ENCODE measurements at regions not wholly inside any gene's neighbourhood (a gene's known extent, or its start where the extent isn't known, plus 50 kb on each side); places are given as distances from the start of the nearest gene placed in this dataset.
A peak's percentile ranks its signal among the peaks of the same experiment; 100 is the strongest.

DNA sequence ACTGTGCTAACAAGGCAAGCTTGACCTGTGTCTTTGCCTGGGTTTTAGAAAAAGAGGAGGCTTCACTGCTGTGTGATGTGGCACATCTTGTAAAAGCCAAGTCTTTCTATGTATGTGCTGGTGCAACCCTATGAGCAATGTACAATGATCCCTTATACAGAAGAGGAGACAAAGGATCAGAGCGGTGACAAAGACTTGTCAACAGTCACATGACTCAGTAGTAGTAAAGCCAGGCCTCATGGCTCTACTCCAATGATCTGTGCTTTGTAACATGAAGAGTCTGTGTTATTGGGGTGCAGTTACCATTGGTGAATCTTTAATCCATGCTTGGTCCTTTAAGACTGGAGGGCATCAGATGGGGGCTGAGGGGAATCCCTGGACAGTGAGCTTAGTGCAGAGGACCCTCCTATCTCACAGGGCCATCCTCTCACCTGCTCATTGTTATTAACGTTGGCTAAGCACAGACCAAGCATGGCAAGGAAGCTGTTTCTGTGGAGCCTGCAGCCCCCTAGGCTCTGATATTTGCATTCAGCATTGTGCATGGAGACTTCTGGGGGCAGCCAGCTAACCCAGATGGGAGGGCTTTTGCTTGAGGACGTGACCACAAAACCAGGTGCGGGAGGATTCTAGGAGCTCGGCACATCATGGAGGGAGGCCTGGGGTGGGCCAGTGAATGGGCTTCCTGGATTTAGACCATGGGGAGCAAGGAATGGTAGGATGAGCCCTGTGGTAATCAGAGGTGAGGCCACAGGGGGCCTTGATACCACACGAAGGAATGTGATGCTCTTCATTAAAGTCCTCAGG lies 308.8 kb upstream of the ZNF32 start:
- no peak for DNase-seq (ENCODE audit: low read depth)

DNA sequence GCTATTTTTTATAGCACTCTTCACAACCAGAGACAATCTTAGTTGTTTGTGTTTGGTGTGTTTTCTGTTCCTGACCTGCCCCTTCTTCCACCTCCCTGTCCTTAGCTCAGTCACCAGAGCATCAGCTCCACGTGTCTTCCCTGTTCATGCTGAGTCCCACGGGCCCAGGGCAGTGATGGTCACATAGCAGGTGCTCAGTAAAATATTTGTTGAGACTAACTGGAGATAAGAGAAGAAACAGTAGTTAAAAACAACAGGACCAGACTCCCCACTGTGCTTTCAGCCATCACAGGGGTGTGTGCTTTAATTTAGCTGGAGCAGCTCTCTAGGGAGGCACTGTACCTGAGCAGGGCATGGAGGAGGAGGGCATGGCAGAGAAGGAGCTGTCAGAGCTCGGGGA lies 307.3 kb upstream of the ZNF32 start:
- DNase-seq (ENCODE audit: low read depth) = no peak

DNA sequence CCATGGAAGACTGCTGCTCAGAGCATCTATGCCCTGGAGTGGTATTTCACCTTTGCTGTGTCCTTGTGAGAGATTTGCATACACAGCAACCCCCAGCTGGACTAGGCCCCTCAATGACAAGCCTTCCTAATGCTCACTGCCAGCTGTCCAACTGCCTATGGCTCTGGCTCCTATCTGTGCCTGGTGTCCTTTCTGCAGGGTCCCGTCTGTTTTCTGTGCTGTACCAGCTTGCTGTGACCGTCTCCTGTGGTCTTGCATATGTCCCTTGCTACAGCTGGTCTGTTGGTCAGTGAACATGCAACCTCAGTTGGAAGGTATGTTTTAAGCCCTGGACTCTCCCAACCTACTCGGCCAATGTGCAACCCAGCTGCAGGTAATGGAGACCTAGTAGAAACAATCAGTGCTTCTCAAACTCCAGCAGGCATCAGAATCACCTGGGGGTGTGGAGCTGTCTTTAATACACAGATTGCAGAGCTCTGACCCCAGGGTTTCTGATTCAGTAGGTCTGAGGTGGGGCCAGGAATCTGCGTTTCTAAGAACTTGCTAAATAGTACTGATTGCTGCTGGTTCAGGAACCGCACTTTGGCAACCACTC lies 306.4 kb upstream of the ZNF32 start:
- DNase-seq (ENCODE audit: low read depth) = no peak

DNA sequence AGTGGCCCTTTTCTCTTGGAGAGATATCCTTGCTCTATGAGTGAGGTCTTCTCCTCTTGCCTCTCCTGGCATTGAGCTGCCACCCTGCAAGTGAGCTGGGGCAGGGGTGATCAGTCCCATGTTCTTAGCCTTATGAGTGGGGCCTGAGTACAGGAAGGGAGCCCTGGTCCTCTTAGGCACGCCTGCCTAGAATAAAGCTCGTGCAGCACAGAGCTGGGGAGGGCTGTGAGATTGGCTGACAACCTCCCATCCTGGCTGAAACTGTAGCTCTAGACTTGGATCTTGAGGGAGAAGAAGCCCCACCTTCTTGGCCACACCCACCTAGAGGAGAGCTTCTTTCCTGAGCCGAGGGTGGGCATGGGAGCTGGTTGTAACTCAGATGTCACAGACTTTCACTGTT lies 305.0 kb upstream of the ZNF32 start:
- no peak for DNase-seq (ENCODE audit: low read depth)

DNA sequence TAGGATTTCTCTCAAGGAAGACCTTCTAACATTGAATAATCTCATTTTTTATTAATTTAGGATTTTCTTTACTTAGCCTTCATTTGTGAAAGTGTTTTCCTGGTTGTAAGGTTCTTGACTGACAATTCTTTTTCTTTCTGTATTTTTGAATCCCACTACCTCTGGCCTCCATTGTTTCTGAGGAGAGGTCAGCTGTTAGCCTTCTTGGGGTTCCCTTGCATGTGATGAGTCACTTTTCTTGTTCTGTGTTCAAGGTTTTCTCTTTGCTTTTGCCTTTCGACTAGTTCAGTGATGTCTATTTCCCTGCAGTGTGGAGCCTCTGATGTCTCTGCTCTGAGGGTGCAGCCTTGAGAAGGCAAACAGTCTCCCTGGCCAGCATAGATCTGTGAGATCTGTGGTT lies 304.1 kb upstream of the ZNF32 start:
- DNase-seq (ENCODE audit: low read depth) = no peak

DNA sequence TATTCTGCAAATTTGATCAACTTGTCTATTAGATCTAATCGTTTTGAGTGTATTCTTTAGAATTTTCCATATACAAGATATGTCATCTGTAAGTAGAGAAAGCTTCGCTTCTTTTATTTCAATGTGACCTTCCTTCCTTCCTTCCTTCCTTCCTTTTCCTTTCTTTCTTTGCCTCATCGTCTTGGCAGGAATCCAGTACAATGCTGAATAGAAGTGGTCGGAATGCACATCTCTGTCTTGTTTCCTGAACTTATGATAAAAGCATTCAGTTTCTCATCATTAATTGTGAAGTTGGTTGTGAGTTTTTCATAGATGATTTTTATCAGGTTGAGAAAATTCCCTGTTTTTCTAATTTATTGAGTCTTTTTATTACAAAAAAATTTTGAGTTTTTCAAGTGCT lies 300.7 kb upstream of the ZNF32 start:
- no peak for DNase-seq (ENCODE audit: low read depth)

DNA sequence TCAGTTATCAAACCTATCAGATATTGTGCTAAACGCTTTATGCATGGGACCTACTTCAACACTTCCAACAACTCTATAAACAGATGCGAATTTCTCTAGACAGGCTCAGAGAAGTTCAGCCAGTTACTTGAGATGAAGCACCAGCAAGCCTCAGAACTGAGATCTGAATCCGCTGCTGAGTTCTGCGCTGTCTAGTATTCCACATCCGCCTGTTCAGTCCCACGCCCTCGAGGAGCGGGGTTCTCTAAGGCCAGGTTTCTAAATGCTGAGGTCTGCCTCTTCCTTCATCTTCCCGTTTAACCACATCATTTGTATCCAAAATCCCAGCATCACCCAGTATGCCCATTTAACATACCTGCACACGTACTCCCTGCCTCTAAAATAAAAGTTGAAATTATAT lies 297.8 kb upstream of the ZNF32 start:
- DNase-seq (ENCODE audit: low read depth) = no peak

DNA sequence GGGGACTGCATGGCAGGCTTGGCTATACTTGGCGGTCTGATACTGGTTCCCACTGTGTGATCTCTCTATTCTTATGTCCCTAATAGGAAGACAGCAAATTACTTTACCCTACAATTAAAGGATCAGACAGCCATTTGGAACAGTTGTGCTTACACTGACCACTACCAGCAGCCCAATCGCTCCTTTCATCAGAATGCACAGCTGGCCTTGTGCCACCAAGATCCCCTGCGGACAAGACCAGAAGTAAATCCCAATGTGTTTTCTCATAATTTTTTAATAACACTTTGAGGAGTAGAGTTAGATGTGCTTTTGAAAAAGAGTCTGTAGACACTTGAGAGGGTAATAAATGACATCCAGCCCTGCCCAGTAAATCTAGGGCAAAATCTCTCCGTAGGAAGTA lies 297.2 kb upstream of the ZNF32 start:
- DNase-seq (ENCODE audit: low read depth) = no peak

DNA sequence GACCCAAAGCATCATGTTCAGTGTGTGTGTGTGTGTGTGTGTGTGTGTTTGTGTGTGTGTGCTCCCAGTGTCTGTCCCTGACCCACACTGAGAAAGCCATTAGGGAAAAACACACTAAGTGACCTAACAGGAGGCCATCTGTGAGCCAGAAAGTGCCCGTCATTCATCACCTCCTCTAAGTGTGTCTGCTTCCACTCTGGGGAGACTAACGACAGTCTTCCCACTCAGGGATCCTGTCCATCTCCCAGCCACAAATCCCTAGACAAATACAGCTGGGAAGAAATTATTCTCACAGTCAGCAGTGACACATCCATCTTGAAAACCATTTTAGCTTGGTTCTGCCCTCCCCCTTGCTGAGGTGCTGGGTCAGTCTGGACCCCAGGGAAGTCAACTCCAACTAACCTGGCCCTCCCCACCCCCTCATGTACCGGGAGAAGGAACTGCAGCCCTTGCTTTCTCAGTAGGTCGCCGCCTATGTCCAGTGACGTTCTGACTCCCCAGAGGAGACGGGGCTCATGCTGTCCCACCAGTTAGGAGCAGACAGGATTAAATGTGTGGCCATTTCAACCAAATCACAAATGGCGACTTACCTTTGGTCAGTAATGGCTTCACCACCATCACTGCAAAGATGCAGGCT lies 296.5 kb upstream of the ZNF32 start:
- no peak for DNase-seq (ENCODE audit: low read depth)

DNA sequence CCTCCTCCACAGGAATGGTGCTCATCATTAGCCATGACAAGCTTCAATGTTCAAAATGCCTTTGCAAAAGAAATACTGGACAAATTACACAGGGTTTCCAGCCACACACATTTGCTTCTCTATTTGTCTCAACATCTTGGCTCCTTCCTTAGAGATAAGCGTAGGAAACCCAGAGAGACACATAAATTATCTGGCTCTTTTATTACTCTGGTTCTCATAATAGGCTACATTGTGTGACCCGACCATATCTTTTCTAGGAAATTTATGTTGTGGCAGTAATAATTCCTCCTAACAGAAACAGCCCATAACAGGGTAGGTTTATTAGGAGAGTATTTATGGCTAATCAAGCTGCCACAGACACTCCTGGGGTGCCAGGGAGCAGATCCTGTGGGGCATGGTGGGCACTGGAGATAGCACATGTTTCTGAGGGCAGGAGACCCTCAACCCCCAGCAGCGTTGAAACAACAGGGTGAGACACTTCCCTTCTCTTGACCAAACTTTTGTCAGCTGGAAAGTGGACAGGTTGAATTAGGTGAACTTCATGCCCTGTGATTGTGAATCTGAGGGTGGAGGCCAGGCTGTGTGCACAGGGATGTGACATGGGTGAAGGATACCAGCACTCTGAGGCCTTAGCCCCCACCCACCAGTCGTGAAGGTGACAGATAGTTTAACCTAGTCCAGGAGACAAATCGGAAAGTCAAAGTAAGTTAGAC lies 295.9 kb upstream of the ZNF32 start:
- no peak for DNase-seq (ENCODE audit: low read depth)

DNA sequence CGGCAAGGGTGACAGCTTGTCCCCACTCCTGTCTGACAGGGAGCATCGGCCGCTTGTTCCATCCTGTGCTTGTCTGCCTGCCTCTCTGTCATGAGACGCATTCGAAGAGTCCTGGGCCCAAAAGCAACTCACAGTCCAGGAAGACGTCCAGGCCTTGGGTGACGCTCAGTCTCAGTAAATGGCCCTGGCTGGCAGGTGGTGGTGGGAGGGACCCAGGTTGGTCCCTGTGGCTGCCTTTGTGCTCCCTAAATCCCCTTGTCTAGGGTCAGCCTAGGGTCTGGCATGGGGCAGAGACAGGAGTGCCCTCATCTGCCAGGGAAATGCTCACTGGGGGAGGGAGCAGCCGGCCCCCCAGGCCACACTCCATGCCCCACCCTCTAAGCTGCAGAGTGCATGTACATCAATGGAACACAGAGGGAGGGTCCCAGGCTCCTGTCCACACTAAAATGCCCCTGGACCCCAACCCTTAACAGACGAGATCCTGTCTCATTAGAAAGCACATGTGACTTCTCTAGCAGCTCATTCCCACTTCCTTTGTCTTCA lies 295.2 kb upstream of the ZNF32 start:
- DNase-seq (ENCODE audit: low read depth) = no peak

DNA sequence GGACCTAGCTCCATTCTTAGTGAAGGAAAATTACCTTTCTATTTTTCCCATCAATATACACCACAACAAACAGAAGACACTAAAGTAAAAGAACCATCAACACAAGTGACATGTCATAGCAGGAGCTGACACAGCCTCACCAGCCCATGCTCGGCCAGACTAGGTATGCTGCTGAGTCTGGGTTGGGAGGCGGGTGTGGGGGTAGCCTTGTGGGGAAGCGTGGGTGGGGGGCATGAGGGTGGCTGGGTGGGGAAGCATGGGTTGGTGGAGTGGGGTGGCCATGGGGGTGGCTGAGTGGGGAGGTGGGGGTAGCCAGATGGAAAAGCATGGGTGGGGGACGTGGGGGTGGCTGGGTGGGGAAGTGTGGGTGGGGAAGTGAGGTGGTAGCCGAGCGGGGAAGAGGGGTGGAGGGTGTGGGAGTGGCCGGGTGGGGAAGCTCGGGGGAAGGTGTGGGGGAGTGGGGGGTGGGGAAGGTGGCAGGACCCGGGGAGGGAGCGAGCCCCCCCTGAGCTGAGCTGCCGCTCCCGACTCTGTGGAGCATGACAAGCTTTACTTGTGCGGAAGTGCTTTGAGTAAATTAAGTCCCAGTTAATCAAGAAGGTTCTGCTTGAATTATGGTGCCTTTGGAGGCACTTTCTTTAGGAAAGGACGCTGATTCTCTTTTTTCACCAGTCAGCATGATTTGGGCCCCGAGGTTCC lies 294.6 kb upstream of the ZNF32 start:
- DNase-seq (ENCODE audit: low read depth) = no peak

DNA sequence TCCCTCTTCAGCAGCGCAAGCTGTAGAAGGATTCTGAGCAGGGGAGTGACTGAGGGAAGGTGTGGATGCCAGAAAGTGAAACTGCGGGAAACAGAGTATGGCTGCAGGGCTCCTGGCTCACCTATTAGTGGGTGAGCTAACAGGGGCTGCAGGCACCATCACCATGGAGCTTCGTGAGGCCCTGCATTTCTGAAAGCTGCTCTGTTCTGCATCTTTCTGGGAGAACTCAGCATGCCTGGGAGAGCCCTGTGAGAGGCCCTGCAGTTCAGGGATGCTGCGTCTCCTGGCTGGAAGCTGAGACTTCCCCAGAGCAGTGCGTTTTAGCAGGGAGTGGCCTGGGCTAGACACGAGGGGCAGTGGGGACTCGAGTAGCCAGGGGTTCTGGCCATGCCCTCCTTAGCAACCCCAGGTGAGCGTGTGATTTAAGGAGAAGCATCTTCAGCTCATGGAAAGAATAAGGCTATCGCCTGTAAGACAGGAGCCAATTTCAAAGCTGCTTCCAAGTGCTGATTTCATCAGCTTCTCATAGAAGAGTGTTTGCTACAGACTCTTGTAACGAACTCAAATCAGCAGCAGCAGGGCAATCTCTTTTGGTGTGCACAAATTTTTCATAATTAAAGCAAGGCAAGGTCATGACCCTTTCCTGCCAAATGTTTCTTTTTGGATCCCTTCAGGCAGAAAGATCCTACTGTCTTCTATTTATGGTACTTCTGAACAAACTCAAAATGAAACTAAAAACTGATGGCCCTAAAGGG lies 293.6 kb upstream of the ZNF32 start:
- no peak for DNase-seq (ENCODE audit: low read depth)

DNA sequence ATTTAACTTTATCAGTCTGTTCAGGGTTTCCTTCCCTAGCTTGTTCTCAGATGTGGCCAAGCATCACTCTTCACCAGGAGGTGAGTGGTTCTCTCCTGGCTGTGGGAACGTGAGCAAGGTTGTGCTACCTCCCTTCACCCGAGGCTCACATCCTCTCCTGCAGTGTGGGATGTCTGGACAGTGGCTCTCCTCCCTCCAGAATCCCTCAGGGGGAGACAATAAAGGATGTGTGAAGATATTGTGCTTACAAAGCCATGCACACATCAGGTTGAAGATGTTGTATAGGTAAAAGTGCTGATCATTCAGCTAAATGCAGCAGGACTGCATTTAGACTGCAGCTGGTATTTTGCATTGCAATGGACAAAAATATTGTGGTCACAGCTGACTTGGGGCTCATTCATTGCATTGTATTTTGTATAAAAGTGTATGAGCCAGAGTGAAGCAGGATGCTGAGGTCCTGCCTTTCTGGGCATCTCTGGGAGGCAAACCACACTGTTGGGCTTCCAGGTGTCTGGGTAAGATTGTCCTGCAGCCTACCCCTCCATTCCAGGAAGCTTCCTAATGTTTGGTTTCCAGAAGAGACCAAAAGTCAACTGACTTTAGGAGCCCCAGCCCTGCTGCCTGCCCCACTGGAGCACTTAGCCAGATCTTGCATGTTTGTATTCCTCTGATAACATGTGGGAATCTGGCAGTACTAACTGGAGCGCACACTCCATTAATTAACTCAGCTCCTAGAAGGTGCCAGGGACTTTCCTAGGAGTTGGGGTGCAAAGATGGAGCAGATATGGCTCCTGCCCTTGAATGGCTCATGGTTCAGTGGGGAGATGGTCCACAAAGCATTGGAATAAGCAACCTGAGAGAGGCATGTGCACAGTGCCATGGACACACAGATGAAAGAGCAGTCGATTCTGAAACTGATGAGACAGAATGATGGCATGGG lies 292.5 kb upstream of the ZNF32 start:
- no peak for DNase-seq (ENCODE audit: low read depth)

DNA sequence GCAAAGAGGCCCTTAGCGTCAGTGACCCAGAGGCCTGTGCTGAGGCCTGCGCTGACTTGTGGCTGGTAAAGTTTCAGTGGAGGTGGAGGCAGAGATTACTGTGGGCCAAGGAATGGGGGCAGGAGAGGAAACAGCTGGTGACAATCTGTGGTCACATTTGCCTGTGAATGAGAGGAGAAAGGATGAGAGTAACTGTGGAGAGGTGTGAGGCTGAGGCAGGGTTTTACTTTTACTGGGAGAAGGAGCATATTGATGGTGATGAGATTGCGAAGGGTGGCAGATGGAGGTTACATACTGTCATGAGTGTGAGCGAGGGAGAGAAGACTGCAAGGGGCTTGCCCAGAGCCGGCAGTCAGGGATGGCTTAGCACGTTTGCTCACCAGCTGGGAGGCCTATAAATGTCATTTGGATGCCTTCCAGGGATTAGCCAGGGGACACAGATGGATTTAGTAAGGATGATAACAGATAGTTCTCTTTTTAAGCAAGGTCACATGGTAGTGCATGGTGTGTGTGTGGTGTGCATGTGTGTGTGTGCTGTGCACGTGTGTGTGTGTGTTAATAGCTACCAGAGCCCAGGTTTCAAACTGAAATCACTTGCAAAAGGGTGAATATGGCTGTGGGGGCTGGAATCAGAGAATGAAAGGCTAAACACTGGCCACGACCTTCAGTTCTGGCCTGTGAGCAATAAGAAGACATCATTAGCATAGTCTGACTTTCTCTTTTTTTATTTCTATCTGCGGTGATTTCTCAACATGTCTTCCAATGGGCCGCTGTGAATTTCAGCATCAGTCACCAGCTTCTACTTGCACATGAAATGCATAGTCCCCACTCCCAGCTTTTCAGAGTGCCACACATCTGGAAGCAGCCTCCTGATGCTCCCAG lies 291.5 kb upstream of the ZNF32 start:
- peak; percentile 24 for DNase-seq (ENCODE audit: low read depth)

DNA sequence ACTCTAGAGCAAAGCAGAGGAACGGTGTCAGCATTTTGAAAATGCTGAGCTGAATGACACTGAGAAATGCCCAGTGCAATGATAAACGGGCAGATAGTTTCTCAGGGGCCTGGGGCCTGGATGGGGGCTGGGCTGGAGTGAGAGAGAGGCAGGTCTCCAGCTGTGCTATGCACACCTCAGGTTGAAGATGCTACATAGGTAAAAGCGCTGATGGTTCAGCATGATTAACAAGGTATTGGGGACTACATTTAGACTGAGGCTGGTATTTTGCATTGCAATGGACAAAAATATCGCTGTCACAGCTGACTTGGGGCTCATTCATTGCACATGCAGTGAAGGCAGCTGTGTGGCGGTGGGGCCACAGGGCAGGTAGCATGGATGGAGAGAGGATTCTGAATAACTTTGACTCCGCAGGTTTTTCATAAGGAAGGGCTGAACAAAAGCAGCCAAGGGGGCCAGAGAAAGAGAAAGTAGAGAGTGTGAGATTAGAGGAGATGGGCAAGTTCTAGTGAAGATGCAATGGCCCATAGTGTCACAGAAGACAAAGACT lies 290.8 kb upstream of the ZNF32 start:
- no peak for DNase-seq (ENCODE audit: low read depth)

DNA sequence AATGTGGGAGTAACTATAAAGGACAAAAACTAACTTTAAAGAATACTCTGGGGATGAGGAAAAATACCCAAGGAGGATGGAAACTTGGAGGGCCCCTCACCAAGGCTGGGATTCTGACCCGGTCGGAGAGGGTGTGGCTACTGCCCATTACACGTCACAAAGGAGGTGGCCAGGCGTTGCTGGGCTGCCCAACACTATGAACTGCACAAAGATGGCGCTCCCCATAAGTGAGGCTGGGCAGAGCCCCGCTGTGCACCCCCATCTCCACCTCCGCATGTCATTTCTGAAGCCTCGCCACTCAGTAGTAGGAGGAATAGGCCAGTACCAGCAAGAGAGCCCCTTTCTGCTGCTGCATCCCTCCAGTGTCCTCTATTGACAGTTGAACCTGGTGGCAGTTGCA lies 290.1 kb upstream of the ZNF32 start:
- no peak for DNase-seq (ENCODE audit: low read depth)

DNA sequence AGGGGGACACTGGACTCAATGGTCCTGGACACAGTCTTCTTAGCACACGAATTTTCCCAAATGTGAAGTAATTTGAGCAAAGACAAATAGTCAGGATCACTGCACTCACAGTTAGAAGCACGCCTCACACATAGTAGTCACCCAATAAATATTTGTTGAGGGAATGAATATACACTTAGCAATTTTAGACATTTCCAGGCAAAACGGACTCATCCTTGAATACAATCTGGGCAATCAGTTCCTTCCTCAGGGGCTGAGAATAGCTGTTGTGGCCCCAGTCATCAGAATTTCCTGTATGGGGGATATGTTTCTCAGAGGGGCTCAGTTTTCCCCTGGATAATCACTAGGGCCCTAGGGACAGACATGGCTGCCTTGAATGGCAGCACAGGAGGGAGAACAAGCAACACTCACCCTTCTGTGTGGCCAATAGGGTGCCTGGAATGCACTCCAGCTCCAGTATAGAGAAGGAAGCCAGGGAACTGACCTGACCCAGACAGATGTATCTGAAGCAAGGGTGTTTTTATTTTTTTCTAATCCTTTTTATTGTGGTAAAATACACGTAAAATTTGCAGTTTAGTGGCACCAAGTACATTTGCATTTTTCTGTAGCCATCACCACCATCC lies 282.7 kb upstream of the ZNF32 start:
- peak; percentile 94 for DNase-seq (ENCODE audit: low read depth)
